GM12891 (cell line): ENCODE measurements at regions not wholly inside any gene's neighbourhood (a gene's known extent, or its start where the extent isn't known, plus 50 kb on each side); places are given as distances from the start of the nearest gene placed in this dataset.

Experiments used
- DNase-seq: peaks from one replicate; pipeline ENCODE4 v3.0.0; 2011; ENCODE audit warnings: low spot score; ENCODE audit not compliant: insufficient read length
- FAIRE-seq: peaks from 2 replicates; lab custom pipeline; 2011; peaks lifted over from hg19 to GRCh38; lab: Jason Lieb, UNC
- PAX5 ChIP-seq: IDR thresholded peaks from 2 replicates; pipeline ENCODE4 v1.6.1; 2011; ENCODE audit warnings: low read length, moderate library complexity, mild to moderate bottlenecking; ENCODE audit not compliant: insufficient read depth, severe bottlenecking
- POLR2A ChIP-seq: IDR thresholded peaks from 2 replicates; pipeline ENCODE4 v1.6.1; 2011; ENCODE audit warnings: low read depth, low read length, control low read depth
- POLR2AphosphoS5 ChIP-seq: IDR thresholded peaks from 2 replicates; pipeline ENCODE4 v1.6.1; 2011; ENCODE audit warnings: low read depth, low read length, control low read depth
- POU2F2 ChIP-seq: IDR thresholded peaks from 2 replicates; pipeline ENCODE4 v1.6.1; 2011; ENCODE audit warnings: low read depth, mild to moderate bottlenecking, control low read depth, low read length, moderate library complexity
- SPI1 ChIP-seq: IDR thresholded peaks from 2 replicates; pipeline ENCODE4 v1.6.1; 2011; ENCODE audit warnings: low read depth, low read length, control low read depth
- TAF1 ChIP-seq: IDR thresholded peaks from 2 replicates; pipeline ENCODE4 v1.6.1; 2011; ENCODE audit warnings: low read depth, low read length, control low read depth

DNA sequence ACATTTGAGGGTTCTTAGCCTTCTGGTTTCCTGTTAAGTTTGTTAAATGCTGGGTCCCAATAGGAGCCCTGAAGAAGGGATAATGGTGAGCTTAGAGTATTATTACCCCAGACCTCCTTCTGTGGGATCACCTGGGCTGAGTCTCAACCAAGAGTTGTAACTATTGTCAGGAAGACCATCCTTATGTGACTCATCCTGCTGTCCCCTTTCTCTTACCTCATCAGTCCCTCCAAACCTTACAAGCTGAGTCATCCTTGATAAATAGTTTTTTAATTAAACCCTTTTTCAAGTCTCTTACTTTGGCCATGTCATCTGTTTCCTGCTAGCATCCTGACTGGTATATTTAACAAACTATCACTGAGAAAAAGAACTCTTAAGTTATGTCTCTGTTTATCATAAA lies 502.8 kb downstream of the LRRC70 start:
- DNase-seq (no peak), FAIRE-seq (no peak)
- TF ChIP-seq POLR2AphosphoS5, result no peak
- TF ChIP-seq TAF1, result no peak
- no peak for TF ChIP-seq POLR2A
- TF ChIP-seq PAX5, result no peak
- TF ChIP-seq SPI1, result no peak
- no peak for TF ChIP-seq POU2F2

DNA sequence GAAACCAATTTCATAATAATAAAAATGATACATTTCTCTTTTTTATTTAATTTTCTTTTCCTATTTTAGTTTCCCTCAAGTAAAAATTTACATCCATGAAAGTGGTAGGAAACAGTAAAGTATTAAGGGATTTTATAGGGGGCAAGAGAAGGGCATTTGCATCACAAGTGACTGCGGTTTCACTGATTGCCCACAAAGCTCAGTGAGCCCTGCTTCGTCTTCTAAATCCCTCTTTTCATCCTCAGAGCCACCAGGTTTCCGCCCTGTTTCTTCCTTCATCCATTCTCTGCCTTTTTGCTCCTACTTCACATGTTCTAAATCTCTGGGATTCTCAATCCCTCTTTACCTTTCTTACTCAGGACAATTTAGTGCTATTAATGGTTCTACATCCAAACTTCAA lies 491.4 kb downstream of the LRRC70 start:
- TF ChIP-seq PAX5, result no peak
- no peak for TF ChIP-seq TAF1
- TF ChIP-seq POU2F2, result no peak
- TF ChIP-seq SPI1, result no peak
- TF ChIP-seq POLR2AphosphoS5, result no peak
- no peak for TF ChIP-seq POLR2A
- no peak for FAIRE-seq
- no peak for DNase-seq

DNA sequence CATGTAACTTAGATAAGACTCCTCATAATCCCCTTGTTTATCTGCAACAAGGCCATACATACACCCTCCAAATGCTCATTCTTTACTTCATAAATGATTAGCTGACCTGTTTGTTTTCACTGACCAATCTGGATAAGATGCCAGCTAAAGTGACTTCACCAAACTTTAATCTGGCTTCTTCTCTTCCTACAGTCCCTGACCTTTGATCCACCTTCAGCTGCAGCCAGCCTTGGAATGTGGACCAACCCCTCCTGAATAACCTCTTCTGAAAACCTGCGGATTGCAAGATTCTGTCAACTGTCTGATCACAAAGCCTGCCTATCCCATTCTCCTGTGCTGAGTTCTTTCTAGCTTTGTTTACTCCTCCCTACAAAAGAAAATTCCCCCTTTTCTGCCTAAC lies 476.8 kb downstream of the LRRC70 start:
- FAIRE-seq (no peak), DNase-seq (no peak)

DNA sequence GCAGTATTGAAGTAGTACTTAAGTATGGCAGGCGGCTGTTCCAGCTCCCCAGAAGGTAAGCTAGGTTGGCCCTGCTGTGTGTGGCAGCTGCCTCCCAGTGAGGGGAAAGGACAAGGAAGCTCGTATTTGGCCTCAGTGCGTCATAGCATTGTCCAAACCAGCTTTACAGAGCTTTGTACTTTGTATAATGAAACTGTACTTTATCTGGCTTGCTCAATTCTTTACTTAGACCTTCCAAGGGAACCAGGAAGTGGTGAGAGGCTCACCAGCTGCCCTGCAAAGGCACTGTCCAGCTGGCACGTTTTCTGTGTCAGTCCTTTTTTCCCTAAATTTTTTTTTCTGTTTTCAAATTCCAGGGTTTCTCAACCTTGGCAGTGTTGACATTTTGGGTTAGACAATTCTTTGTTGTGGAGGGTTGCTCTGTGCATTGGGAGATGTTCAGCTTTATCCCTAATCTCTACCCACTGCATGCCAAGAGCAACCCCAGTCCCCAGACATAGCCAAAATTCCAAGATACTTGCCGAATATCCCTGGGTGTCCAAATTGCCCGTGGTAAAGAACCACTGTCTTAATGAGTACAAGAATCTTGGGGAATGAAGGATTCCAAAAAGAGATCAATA lies 474.5 kb downstream of the LRRC70 start:
- DNase-seq (no peak), FAIRE-seq (no peak)
- TF ChIP-seq POLR2AphosphoS5 (no peak), POLR2A (no peak), POU2F2 (no peak), TAF1 (no peak), SPI1 (no peak), PAX5 (no peak)

More for the DNA sequence above, 476.8 kb downstream of the LRRC70 start:
- TF ChIP-seq POLR2A, result no peak
- TF ChIP-seq PAX5, result no peak
- no peak for TF ChIP-seq POU2F2
- TF ChIP-seq POLR2AphosphoS5, result no peak
- TF ChIP-seq TAF1, result no peak
- TF ChIP-seq SPI1, result no peak

DNA sequence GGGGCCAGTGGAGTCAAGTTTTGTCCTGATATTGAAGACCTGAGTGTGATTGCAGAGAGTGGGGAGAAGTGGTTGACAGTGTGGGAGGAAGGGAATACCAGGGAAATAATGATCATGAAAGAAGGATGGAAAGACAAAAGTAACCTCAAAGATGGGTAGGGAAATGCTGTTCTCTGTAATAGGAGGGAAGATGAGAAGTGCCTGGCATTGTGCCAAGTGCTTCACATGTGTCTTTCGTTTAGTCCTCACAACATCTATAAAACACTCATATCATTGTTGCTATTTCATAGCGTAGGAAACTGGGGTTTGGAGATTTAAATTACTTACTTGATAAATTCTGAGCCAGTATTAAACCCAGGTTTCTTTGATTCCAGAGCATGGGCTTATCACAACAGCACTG lies 472.3 kb downstream of the LRRC70 start:
- FAIRE-seq (no peak), DNase-seq (no peak)
- TF ChIP-seq PAX5, result no peak
- no peak for TF ChIP-seq TAF1
- TF ChIP-seq POU2F2, result no peak
- TF ChIP-seq SPI1, result no peak
- TF ChIP-seq POLR2AphosphoS5, result no peak
- TF ChIP-seq POLR2A, result no peak

DNA sequence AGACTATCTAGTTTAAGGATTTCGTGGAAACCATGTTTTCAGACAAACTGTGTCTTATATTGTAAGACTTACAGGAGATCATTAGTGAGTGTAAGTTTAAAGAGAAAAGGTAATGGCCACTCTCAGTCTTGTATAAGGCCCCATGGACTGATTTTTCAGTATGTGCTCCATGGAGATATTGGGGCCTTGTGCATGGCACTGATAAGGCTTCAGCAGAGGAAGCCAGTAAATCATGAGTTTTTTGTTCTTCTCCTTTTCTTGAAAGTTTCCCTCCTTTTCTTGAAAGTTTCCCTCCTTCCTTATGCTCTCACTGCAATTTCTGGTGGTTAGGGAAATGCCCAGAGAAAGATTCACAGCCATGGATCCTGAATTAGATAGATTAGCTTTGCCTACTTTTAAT lies 471.3 kb downstream of the LRRC70 start:
- TF ChIP-seq POLR2A, result no peak
- no peak for TF ChIP-seq PAX5
- TF ChIP-seq SPI1, result no peak
- no peak for TF ChIP-seq POLR2AphosphoS5
- no peak for TF ChIP-seq POU2F2
- TF ChIP-seq TAF1, result no peak
- DNase-seq, result no peak
- no peak for FAIRE-seq

DNA sequence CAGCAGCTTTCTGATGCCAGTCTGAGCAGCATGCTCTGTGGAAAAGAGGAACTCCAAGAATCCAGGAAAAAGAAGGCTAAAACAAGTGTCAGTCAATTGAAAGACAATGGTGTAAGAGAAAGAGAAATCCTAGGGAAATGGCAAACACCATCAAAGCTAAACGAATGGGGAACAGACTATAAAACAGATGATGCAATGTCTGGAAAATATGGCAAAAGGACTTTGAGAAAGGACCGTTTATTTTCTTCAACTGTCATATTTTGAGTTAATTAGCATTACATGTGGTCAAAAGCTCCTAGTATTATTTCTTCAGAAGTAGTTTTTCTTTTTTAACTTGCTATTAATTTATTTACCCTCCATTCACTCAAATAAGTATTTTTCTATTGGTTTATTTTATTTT lies 465.2 kb downstream of the LRRC70 start:
- no peak for FAIRE-seq
- DNase-seq, result no peak
- TF ChIP-seq POLR2A (no peak), POLR2AphosphoS5 (no peak), SPI1 (no peak), POU2F2 (no peak), PAX5 (no peak), TAF1 (no peak)

DNA sequence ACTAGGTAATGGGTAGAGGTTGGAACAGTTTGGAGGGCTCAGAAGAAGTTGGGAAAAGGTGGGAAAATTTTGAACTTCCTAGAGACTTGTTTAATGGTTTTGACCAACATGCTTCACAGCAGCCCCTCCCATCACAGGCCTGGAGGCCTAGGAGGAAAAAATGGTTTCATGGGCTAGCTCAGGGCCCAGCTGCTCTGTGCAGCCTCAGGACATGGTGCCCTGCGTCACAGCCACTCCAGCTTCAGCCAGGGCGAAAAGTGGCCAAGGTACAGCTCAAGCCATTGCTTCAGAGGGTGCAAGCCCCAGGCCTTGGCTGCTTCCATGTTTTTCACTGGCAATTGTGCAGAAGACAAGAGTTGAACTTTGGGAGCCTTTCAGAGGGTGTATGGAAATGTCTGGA lies 453.7 kb downstream of the LRRC70 start:
- no peak for DNase-seq
- no peak for FAIRE-seq
- no peak for TF ChIP-seq POLR2A
- no peak for TF ChIP-seq POLR2AphosphoS5
- TF ChIP-seq POU2F2, result no peak
- no peak for TF ChIP-seq SPI1
- TF ChIP-seq PAX5, result no peak
- TF ChIP-seq TAF1, result no peak

DNA sequence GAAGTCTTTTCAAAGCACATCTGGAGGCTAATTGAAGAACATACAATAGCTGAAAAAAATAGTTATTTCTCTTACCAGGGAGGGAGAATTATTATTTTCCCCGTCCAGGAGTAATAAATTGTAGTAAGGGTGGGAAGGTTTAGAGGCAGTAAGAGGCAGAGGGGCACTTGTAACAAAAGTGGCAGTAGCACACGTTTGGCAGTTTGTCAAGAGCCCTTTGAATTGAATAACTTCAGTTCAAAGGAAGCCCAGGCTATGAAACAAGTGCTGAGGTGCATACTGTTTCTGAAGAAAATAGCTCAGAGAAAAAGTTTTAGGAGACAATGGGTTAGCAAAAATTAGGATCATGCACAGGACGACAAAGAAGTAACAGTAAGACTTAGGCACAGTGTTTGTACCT lies 451.3 kb downstream of the LRRC70 start:
- DNase-seq, result no peak
- TF ChIP-seq PAX5, result no peak
- TF ChIP-seq POU2F2, result no peak
- no peak for TF ChIP-seq POLR2A
- no peak for TF ChIP-seq SPI1
- TF ChIP-seq POLR2AphosphoS5, result no peak
- no peak for TF ChIP-seq TAF1
- no peak for FAIRE-seq

DNA sequence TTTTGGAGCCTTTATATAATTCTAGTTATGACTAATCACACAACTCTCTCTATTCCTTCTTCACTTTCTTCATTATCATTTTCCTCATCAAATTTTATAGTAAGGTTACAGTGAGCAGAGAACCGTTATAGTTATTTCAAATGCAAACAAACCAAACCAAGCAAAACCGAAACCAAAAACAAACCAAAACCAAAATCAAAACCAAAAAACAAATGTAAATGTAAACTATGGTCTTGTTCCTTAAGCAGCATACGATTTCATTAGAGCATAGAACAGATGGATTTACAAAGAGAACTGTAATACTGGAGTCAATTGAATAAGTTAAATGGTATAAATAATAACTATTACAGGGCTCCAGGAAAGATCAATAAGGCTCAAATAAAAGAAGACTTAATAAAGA lies 447.1 kb downstream of the LRRC70 start:
- TF ChIP-seq SPI1, result no peak
- no peak for TF ChIP-seq POLR2AphosphoS5
- no peak for TF ChIP-seq TAF1
- TF ChIP-seq POU2F2, result no peak
- no peak for TF ChIP-seq POLR2A
- no peak for TF ChIP-seq PAX5
- no peak for FAIRE-seq
- DNase-seq, result no peak
